Gastrocnemius medialis (tissue), 4 donors: ENCODE measurements at regions not wholly inside any gene's neighbourhood (a gene's known extent, or its start where the extent isn't known, plus 50 kb on each side); places are given as distances from the start of the nearest gene placed in this dataset.
"Not testable (repeated sequence)": the region's sequence is repeated elsewhere in the genome, so short reads cannot be mapped to it uniquely, and the experiment has no call there.

Source experiments
- ATAC-seq, 2 donors: fragments of 150-250 bp; one replicate each; pipeline ENCODE4 v1.9.1; 2016
- DNase-seq, 2 donors: peaks; one replicate each; pipeline ENCODE4 v3.0.0-alpha.2; 2019
- H3K27ac ChIP-seq, 4 donors: fragments of 200-600 bp; sonication (generic); 1 replicate in 1 of 4; 2 replicates in 3 of 4; pipeline ENCODE4 v1.5.1; 2016 to 2018; ENCODE audit warnings: mild to moderate bottlenecking in 2 of 4, moderate library complexity in 1 of 4
- H3K27me3 ChIP-seq, 3 donors: fragments of 200-600 bp; sonication (generic) in 2 of 3; 1 replicate in 1 of 3; 2 replicates in 2 of 3; pipeline versions ENCODE4 v1.5.1 to v1.6.0; 2016 to 2019; ENCODE audit warnings: mild to moderate bottlenecking in 1 of 3, moderate library complexity in 1 of 3
- H3K36me3 ChIP-seq, 2 donors: fragments of 200-600 bp; sonication (generic) in 1 of 2; one replicate each; pipeline ENCODE4 v1.5.1; 2017 to 2018
- H3K4me1 ChIP-seq, 2 donors: fragments of 200-600 bp; sonication (generic) in 1 of 2; one replicate each; pipeline ENCODE4 v1.5.1; 2016 to 2017; ENCODE audit warnings: mild to moderate bottlenecking in 2 of 2
- H3K4me3 ChIP-seq, 4 donors: fragments of 200-600 bp; sonication (generic) in 3 of 4; 1 replicate in 1 of 4; 2 replicates in 3 of 4; pipeline ENCODE4 v1.5.1; 2016 to 2019; ENCODE audit warnings: mild to moderate bottlenecking in 2 of 4
- H3K9me3 ChIP-seq, 3 donors: fragments of 200-600 bp; sonication (generic) in 2 of 3; 1 replicate in 1 of 3; 2 replicates in 2 of 3; pipeline ENCODE4 v1.5.1; 2016 to 2019
- CTCF ChIP-seq, 5 experiments: fragments of 450-650 bp in 3 of 5; fragments of 200-600 bp in 2 of 5; sonication (generic) in 2 of 5; IDR thresholded peaks in 4 of 5; conservative IDR thresholded peaks in 1 of 5; 1 replicate in 4 of 5; 2 replicates in 1 of 5; pipeline ENCODE4 v1.5.1; 2016 to 2019; ENCODE audit warnings: antibody characterized with exemption in 5 of 5, mild to moderate bottlenecking in 3 of 5, moderate library complexity in 3 of 5
- POLR2A ChIP-seq, 2 donors: fragments of 450-650 bp; IDR thresholded peaks; one replicate each; pipeline ENCODE4 v1.6.1; 2017; ENCODE audit warnings: antibody characterized with exemption in 2 of 2, mild to moderate bottlenecking in 2 of 2, moderate library complexity in 2 of 2
- in situ Hi-C, 4 donors: fragments of 200-750 bp; cut with MboI; loops; one replicate each; pipeline versions ENCODE4 v1.15.0 to v1.8.0; 2017; ENCODE audit warnings: low sequenced_read_pairs in 4 of 4
- intact Hi-C: fragments of 100-400 bp; cut with DNase I; formaldehyde crosslinking; loops from one replicate; pipeline ENCODE4 v1.15.1; 2023; ENCODE audit warnings: low total_unique reads

GRCh38 chr6:12628327-12628726 is 88.2 kb upstream of the PHACTR1 start:
- Histone ChIP-seq H3K9me3 (no peaks in the 10 kb centered on the region), H3K27ac (no peak overlapping the region), H3K27me3 (no peaks in the 10 kb centered on the region), H3K4me1 (no peaks in the 10 kb centered on the region), H3K36me3 (no peaks in the 10 kb centered on the region), H3K4me3 (no peak overlapping the region)
- ATAC-seq (no peak), DNase-seq (no peak)
- no peak for TF ChIP-seq POLR2A (IDR thresholded peaks at IDR 0.05)
- TF ChIP-seq CTCF (IDR thresholded peaks at IDR 0.05 in 4 of 5, conservative IDR thresholded peaks at IDR 0.05 in 1 of 5) = no peak
- in situ Hi-C loops = loop anchor here in 2 of 4 donors (10.0 to 25.0 kb wide), 2 partner anchors 259 to 964 kb away; no protein-coding TSS in a partner anchor
- intact Hi-C loops = no loop called here

GRCh38 chr6:12633746-12634145 is 82.8 kb upstream of the PHACTR1 start:
- ATAC-seq, H3K36me3 ChIP-seq, H3K4me3 ChIP-seq, H3K27me3 ChIP-seq, DNase-seq, H3K9me3 ChIP-seq, intact Hi-C loops, H3K4me1 ChIP-seq, H3K27ac ChIP-seq: not testable (repeated sequence)
- in situ Hi-C loops = loop anchor here in 2 of 4 donors (25.0 kb wide), 1 partner anchor 254 kb away; no protein-coding TSS in a partner anchor

GRCh38 chr6:12635375-12635774 is 81.2 kb upstream of the PHACTR1 start:
- peaks cover 0 to 3% (median 0%) of the 10 kb centered on the region in 3 donors for H3K27me3 ChIP-seq
- no peak for DNase-seq
- in situ Hi-C loops = loop anchor here in 2 of 4 donors (25.0 kb wide), 1 partner anchor 252 kb away; no protein-coding TSS in a partner anchor
- H3K4me3 ChIP-seq = no peak overlapping the region
- intact Hi-C loops = no loop called here
- ATAC-seq = no peak
- H3K36me3 ChIP-seq = no peaks in the 10 kb centered on the region
- H3K9me3 ChIP-seq = peaks cover 0 to 3% (median 0%) of the 10 kb centered on the region in 3 donors
- TF ChIP-seq POLR2A (IDR thresholded peaks at IDR 0.05) (no peak), CTCF (IDR thresholded peaks at IDR 0.05 in 4 of 5, conservative IDR thresholded peaks at IDR 0.05 in 1 of 5) (no peak)
- H3K4me1 ChIP-seq = no peaks in the 10 kb centered on the region
- no peak overlapping the region for H3K27ac ChIP-seq

GRCh38 chr6:12635813-12636212 is 80.8 kb upstream of the PHACTR1 start:
- in situ Hi-C loops (loop anchor here in 2 of 4 donors (25.0 kb wide), 1 partner anchor 251 kb away; no protein-coding TSS in a partner anchor), intact Hi-C loops (no loop called here)
- Histone ChIP-seq H3K9me3 (peaks cover 0 to 7% (median 0%) of the 10 kb centered on the region in 3 donors), H3K27ac (no peak overlapping the region), H3K36me3 (no peaks in the 10 kb centered on the region), H3K27me3 (peaks cover 0 to 3% (median 0%) of the 10 kb centered on the region in 3 donors), H3K4me3 (no peak overlapping the region), H3K4me1 (no peaks in the 10 kb centered on the region)
- DNase-seq (no peak), ATAC-seq (no peak)
- TF ChIP-seq CTCF (IDR thresholded peaks at IDR 0.05 in 4 of 5, conservative IDR thresholded peaks at IDR 0.05 in 1 of 5) = no peak
- no peak for TF ChIP-seq POLR2A (IDR thresholded peaks at IDR 0.05)

GRCh38 chr6:12636336-12636735 is 80.2 kb upstream of the PHACTR1 start:
- no peak overlapping the region for H3K4me3 ChIP-seq
- DNase-seq (no peak), ATAC-seq (no peak)
- intact Hi-C loops (no loop called here), in situ Hi-C loops (loop anchor here in 2 of 4 donors (25.0 kb wide), 1 partner anchor 251 kb away; no protein-coding TSS in a partner anchor)
- TF ChIP-seq POLR2A (IDR thresholded peaks at IDR 0.05) (no peak), CTCF (IDR thresholded peaks at IDR 0.05 in 4 of 5, conservative IDR thresholded peaks at IDR 0.05 in 1 of 5) (no peak)
- H3K9me3 ChIP-seq = peaks cover 0 to 7% (median 0%) of the 10 kb centered on the region in 3 donors
- H3K27ac ChIP-seq = no peak overlapping the region
- H3K4me1 ChIP-seq = no peaks in the 10 kb centered on the region
- H3K36me3 ChIP-seq = no peaks in the 10 kb centered on the region
- H3K27me3 ChIP-seq = peaks cover 0 to 3% (median 0%) of the 10 kb centered on the region in 3 donors
